BE2C (cell line): ENCODE measurements at regions not wholly inside any gene's neighbourhood (a gene's known extent, or its start where the extent isn't known, plus 50 kb on each side); places are given as distances from the start of the nearest gene placed in this dataset.

Source experiments
- DNase-seq: peaks from one replicate; pipeline ENCODE4 v3.0.0-alpha.2; 2020
- H3K27me3 ChIP-seq: fragments of 250-450 bp; sonication (Bioruptor Pico); 2 replicates; pipeline ENCODE4 v1.5.1; 2020; ENCODE audit warnings: mild to moderate bottlenecking
- H3K36me3 ChIP-seq: fragments of 250-450 bp; sonication (Bioruptor Pico); 2 replicates; pipeline ENCODE4 v1.5.1; 2020; ENCODE audit warnings: mild to moderate bottlenecking
- H3K4me1 ChIP-seq: fragments of 250-450 bp; sonication (Bioruptor Pico); 2 replicates; pipeline ENCODE4 v1.5.1; 2020
- H3K4me3 ChIP-seq: 2 replicates; pipeline ENCODE4 v1.5.1; 2011; ENCODE audit warnings: low read depth, low read length
- H3K9me3 ChIP-seq: fragments of 250-450 bp; sonication (Bioruptor Pico); 2 replicates; pipeline ENCODE4 v1.5.1; 2020
- CTCF ChIP-seq: IDR thresholded peaks from 2 replicates; pipeline ENCODE4 v1.5.1; 2012; ENCODE audit warnings: mild to moderate bottlenecking, low read depth, low read length

DNA sequence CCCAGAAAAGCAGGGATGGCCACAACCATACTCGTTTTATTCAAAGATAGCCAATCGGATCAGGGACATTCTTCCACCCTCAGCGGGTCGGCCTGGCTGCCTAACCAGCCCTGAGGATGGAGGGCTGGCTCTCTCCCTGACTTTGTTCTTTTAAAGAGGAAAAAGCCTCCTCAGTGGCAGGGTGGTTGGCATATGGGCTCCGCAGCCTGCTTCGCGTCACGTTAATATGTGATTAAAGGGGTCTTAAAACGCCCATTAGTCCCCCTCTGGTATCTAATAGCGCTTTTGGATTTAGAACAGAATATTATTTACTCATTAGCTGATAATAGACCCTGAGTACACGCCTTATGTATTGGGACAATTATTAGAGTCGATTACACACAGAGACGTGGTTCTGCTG, 199.4 kb downstream of the PHETA1 start:
- TF ChIP-seq CTCF = no peak
- no peaks in the 10 kb centered on the region for H3K9me3 ChIP-seq
- no peaks in the 10 kb centered on the region for H3K36me3 ChIP-seq
- H3K4me3 ChIP-seq = no peak overlapping the region
- no peak for DNase-seq
- H3K4me1 ChIP-seq = peaks cover 10% of the 10 kb centered on the region
- H3K27me3 ChIP-seq = no peaks in the 10 kb centered on the region

DNA sequence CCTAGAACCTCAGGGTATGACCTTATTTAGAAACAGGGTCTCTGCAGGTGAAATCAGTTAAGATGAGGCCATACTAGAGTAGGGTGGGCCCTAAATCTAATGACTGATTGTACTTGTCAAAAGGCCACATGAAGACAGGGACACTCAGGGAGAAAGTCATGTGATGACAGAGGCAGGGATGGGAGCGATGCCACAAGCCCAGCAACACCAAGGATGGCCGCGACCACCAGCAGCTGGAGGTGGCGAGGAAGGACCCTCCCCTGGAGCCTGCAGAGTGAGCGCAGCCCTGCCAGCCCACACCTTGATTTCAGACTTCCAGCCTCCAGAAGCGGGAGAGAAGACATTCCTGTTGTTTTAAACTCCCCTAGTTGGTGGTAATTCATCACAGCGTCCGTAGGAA, 199.9 kb downstream of the PHETA1 start:
- Histone ChIP-seq H3K27me3 (no peaks in the 10 kb centered on the region), H3K4me1 (peaks cover 10% of the 10 kb centered on the region)

DNA sequence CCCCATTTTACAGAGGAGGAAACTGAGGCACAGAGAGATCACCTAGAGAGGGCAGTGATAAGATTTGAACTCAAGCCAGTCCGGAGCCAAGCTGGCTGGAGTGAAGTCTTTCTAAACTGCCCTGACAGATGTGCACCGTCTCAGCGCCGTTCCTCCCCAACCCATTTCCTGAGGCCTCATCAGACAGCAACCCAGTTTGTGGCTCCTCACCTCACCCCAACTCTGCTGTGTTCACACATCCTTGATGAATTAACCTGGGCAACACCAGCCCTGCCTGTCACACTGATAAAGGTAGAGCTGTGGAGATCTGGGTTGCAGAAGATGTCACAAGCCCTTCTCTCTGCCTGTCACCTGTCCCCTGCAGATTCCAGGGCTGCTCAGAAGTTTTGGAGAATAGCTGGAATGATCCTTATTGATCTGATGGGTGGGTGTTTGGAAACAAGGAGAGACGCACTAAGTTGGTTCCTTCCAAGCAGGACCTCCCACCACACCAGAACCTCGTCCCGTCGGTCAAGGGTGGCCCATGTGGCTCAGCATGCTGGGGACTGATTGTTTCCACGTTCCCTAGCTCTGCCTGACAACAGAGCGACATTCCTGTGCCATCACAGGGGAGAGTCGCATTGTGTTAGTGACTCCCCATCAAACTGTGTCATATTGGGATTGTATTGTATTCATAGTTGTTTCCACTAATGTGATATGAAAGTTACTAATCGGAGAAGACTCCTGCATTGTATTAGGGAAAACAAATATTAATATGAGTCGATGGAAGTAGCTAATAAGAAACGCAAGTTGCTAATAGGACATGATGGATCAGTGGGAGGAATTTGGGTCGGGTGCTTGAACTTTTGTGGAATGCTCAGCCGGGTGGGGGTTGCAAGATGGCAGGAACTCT, 200.6 kb downstream of the PHETA1 start:
- DNase-seq = no peak
- Histone ChIP-seq H3K36me3 (no peaks in the 10 kb centered on the region), H3K4me3 (no peak overlapping the region), H3K27me3 (no peaks in the 10 kb centered on the region), H3K9me3 (no peaks in the 10 kb centered on the region), H3K4me1 (peaks cover 10% of the 10 kb centered on the region)
- no peak for TF ChIP-seq CTCF

More for the DNA sequence above, 199.9 kb downstream of the PHETA1 start:
- DNase-seq = no peak
- TF ChIP-seq CTCF = no peak
- Histone ChIP-seq H3K9me3 (no peaks in the 10 kb centered on the region), H3K4me3 (no peak overlapping the region), H3K36me3 (no peaks in the 10 kb centered on the region)

GRCh38 chr12:111166779-111167540, 201.9 kb downstream of the PHETA1 start:
- no peak for DNase-seq
- Histone ChIP-seq H3K4me1 (no peaks in the 10 kb centered on the region), H3K9me3 (no peaks in the 10 kb centered on the region), H3K27me3 (no peaks in the 10 kb centered on the region), H3K36me3 (no peaks in the 10 kb centered on the region), H3K4me3 (no peak overlapping the region)
- no peak for TF ChIP-seq CTCF

GRCh38 chr12:111164833-111165525, 203.9 kb downstream of the PHETA1 start:
- DNase-seq = no peak
- peaks cover 5% of the 10 kb centered on the region; the same call in 1 of the 2 replicates for H3K4me1 ChIP-seq
- H3K27me3 ChIP-seq = no peaks in the 10 kb centered on the region
- no peaks in the 10 kb centered on the region for H3K9me3 ChIP-seq
- no peak for TF ChIP-seq CTCF
- no peak overlapping the region for H3K4me3 ChIP-seq
- H3K36me3 ChIP-seq = no peaks in the 10 kb centered on the region
